Occipital lobe (tissue), 1 donor: ENCODE measurements at regions not wholly inside any gene's neighbourhood (a gene's known extent, or its start where the extent isn't known, plus 50 kb on each side); places are given as distances from the start of the nearest gene placed in this dataset.

Experiments
- DNase-seq: peaks from one replicate; lab custom pipeline; 2025; lab: John Stamatoyannopoulos, UW

DNA sequence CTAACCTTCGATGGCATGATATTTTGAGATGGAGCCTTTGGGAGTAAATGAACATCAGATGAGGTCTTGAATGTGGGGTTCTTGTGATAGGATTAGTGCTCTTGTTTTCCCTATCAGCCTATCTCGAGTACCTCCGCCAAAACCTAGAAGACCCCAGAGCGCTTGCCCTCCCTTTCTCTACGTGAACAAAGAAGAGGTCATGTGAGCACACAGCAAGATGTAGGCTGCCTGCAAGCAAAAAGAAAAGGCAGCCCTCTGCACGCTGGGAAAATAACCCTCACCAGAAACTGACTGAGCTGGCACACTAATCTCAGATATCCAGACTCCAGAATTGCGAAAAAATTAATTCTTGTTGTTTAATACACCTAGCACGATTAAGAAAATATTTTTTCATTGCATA lies 799.8 kb upstream of the SLC10A2 start:
- DNase-seq: no peak

DNA sequence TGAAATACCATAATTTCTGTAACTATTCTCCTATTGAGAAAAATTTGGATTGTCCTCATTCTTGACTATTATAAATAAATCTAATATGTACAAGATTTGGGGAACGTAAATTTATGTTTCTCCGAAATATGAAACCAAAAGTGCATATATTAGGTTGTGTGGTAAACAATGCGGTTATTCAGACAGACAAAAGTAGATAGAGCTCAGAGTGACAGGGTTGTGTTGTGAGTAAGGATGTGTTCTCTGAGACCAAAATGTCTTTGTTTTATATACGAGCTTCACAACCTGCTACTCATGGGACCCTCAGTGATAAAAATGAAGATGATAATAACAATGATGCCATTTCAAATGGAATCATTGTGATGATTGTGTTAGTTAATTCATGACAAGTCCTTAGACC lies 796.3 kb upstream of the SLC10A2 start:
- no peak for DNase-seq

DNA sequence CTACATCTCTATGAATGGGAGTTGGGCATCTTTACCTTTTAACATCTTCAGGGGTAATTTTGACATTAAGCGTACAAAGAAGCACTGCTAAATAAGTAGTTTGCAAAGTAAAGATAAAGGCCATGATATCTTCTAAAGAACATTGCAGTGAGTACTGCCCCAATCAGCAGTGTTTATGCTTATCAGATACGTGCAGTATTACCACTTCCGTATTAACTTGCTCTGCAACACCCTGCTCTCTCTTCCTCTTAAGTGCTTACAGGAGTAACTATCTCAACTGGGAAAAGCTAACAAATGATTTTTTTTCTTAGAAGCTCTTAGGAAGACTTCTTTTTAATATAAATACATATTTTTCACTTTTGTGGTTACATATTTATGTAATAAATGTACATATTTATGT lies 793.7 kb upstream of the SLC10A2 start:
- no peak for DNase-seq

DNA sequence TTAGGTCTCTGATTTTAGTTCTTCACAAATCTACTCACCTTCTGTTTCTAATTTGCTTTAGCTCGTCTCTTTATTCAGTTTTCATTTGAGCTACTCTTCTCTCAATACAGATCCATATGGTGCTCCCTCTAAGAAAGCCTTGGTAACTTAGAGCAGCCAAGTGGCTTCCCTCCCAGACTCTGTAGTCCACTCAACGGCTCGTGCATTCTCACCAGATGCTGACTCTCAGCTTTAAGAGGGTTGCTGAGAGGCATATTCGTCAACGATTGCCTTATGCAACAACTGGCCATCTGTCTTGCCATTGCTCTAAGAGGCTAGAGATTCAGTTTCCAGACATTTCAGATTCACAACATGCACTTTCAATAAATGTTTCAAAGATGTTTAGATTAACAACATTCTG lies 785.8 kb upstream of the SLC10A2 start:
- no peak for DNase-seq

GRCh38 chr13:103844471-103844870 lies 778.3 kb upstream of the SLC10A2 start:
- DNase-seq: no peak

- DNase-seq: no peak
Measured at GRCh38 chr13:103839460-103839859, 773.2 kb upstream of the SLC10A2 start.

- DNase-seq: no peak
Measured at GRCh38 chr13:103835052-103835451, 768.8 kb upstream of the SLC10A2 start.

GRCh38 chr13:103833294-103833852 lies 767.2 kb upstream of the SLC10A2 start:
- DNase-seq: no peak

- no peak for DNase-seq
Measured at GRCh38 chr13:103815619-103816018, 749.4 kb upstream of the SLC10A2 start.

- DNase-seq: no peak
Measured at GRCh38 chr13:103812971-103813370, 746.8 kb upstream of the SLC10A2 start.

DNA sequence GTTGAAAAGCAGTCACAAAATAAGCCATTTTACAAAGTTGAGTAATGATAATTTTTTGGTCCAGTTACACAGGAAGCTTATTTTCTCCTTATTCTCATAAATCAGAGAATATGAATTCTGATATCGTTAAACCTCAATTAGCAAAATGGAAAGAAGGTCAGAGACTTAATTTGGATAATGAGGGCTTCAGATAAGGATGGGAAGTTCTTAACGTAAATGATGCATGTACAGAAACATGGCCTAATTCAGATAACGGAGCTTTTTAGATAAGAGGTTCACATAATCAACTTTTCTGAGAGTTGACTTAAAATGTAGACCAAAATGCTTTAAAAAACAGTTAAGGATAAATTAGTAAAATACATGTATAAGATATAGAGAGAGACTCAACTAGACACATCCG lies 746.3 kb upstream of the SLC10A2 start:
- no peak for DNase-seq

GRCh38 chr13:103810026-103810425 lies 743.8 kb upstream of the SLC10A2 start:
- DNase-seq: no peak

DNA sequence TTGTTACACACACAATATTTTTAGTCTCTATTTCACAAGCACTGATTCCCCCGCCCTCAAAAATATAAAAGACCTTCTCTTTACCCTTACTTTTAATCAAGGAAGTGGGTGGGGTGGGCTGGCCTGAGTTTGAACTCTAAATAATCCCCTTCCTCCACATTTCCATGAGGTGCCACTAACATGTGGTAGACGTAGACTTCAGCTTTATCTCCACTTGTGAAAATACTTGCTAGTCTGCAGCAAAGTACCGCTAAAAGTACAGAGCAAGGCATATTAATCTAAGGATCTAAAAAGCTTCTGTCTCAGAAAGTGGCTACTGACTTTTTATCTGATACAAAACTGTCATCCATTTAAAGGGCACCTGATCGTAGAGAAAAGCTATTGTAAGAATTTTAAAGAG lies 739.6 kb upstream of the SLC10A2 start:
- no peak for DNase-seq

DNA sequence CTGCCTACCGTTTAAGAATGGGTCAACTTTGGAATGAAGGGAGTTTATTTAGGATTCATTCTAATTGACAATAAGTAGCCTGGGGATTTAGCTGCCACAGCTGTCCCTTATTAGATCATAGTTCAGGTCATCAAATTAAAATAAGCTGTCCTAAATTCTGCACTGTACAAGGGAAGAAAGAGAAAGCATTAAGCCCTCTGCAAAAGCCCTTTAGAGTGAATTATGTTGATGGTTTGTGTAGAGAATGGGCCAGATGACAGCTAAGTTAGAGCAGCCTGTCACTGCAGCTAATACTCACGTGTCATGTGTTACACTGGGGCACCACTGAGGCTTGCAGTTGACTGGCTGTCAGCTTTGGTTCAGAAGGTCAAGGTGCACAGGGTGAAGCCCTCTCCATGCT lies 737.1 kb upstream of the SLC10A2 start:
- no peak for DNase-seq

DNA sequence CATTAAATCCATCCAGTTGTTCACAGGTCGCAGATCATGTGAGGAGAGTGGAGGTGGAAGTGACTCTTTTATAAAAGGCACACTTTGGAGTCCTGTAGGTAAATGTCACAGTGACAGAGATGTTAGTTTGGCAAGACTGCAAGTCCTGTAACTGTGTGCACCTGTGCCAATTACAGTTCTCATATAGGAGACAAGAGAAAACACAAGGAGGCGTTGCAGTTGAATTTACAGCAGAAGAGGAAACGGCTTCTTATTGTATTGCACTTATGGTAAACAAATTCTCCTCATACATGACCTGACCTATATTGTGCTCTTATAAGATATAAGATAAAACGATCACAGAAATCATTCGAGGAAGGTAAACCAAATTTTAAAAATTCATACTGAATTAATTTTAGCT lies 732.8 kb upstream of the SLC10A2 start:
- DNase-seq: no peak

GRCh38 chr13:103795892-103796478 lies 729.8 kb upstream of the SLC10A2 start:
- no peak for DNase-seq

- no peak for DNase-seq
Measured at GRCh38 chr13:103794526-103794925, 728.3 kb upstream of the SLC10A2 start.

GRCh38 chr13:103788061-103788652 lies 721.9 kb upstream of the SLC10A2 start:
- no peak for DNase-seq

- DNase-seq: no peak
Measured at GRCh38 chr13:103772576-103772975, 706.4 kb upstream of the SLC10A2 start.

DNA sequence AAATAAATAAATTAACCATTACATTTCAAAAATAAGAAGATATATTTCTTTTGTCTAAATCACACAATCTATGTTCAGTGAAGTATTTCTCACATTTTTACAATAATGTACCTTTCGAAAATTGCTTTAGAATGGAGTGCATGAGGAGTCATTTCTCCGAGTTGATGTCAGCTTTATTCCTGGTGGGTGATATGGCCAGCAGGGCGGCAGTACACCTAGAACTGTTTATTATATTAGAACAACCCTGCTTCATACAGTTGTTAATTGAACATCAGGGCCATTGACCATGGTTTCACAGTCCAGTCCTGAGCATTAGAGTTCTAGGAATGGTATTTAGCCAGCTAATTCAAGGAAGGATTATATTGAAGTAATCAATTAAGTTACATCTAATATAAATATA lies 696.3 kb upstream of the SLC10A2 start:
- no peak for DNase-seq

GRCh38 chr13:103759361-103759760 lies 693.1 kb upstream of the SLC10A2 start:
- DNase-seq: no peak

GRCh38 chr13:103758222-103758621 lies 692.0 kb upstream of the SLC10A2 start:
- no peak for DNase-seq

DNA sequence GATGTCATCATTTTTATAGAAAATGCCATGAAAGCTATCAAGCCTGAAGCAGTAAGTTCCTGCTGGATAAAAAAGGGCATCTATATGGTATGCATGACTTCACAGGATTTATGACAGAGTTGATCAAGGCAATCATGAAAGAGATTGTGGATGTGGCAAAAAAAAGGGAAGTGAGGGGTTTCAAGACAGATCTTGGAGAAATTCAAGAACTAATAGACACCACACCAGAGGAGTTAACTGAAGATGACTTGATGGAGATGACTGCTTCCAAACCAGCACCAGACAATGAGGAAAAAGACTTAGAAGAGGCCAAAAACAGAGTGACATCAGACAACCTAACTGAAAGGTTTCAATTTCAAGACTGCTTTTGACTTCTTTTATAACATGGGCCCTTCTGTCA lies 691.1 kb upstream of the SLC10A2 start:
- no peak for DNase-seq

DNA sequence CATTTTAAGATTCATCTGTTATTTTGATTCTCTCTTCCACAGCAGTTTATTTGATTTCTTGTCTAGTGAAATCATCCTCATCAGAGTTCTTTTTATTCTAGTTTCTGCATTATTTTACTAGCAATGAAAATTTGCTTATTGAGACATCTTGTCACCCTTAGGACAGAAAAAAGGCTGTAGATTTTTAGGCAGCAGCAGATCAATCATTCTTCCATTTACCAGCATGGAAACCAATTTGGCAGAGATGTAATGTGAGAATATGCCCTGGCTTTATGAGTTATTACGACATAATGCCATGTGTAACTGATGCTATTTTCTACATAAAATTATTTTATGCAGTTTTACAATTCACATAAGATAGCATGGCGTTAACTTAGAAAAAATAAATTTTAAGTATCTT lies 688.6 kb upstream of the SLC10A2 start:
- DNase-seq: no peak
